ENCODE measurements at regions not wholly inside any gene's neighbourhood (a gene's known extent, or its start where the extent isn't known, plus 50 kb on each side); places are given as distances from the start of the nearest gene placed in this dataset.

DNA sequence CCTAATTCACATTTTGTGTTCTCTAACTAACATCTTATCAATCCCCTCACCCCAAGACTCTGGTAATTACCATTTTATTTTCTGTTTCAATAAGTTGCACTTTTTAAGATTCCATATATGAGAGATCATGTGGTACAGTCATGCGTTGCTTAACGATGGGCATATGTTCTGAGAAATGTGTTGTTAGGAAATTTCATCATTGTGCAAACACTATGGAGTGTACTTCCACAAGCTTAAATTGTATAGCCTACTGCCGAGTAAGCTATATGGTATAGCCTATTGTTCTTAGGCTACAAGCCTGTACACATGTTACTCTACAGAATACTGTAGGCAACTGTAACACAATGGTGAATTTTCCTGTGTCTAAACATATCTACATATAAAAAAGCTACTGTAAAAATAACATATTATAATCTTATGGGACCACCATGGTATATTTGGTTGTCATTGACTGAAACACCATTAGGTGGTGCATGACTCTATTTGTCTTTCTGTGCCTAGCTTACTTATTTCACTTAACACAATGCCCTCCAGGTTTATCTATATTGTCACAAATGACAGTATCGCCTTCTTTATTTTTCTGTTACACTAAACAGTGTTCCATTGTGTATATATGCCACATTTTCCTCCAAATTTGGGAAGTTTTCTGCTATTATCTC lies 473.4 kb upstream of the LMO3 start:
- Mint-ChIP-seq H3K4me1 (ENCODE audit: insufficient read depth, unreplicated experiment) (no peaks in the 10 kb centered on the region), H3K4me3 (ENCODE audit: unreplicated experiment) (no peak overlapping the region), H3K9me3 (ENCODE audit: unreplicated experiment) (no peaks in the 10 kb centered on the region), H3K27me3 (ENCODE audit: insufficient read depth, unreplicated experiment) (peaks cover 14% of the 10 kb centered on the region), H3K27ac (ENCODE audit: low read depth, unreplicated experiment) (no peak overlapping the region), H3K36me3 (ENCODE audit: insufficient read depth, unreplicated experiment) (no peaks in the 10 kb centered on the region)
- BruUV-seq (replicated peaks) = no TSS peak
- TF ChIP-seq, protein P1, sequence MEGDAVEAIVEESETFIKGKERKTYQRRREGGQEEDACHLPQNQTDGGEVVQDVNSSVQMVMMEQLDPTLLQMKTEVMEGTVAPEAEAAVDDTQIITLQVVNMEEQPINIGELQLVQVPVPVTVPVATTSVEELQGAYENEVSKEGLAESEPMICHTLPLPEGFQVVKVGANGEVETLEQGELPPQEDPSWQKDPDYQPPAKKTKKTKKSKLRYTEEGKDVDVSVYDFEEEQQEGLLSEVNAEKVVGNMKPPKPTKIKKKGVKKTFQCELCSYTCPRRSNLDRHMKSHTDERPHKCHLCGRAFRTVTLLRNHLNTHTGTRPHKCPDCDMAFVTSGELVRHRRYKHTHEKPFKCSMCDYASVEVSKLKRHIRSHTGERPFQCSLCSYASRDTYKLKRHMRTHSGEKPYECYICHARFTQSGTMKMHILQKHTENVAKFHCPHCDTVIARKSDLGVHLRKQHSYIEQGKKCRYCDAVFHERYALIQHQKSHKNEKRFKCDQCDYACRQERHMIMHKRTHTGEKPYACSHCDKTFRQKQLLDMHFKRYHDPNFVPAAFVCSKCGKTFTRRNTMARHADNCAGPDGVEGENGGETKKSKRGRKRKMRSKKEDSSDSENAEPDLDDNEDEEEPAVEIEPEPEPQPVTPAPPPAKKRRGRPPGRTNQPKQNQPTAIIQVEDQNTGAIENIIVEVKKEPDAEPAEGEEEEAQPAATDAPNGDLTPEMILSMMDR (IDR thresholded peaks at IDR 0.05; ENCODE audit: unreplicated experiment) = no peak
- intact Hi-C loops (cut with micrococcal nuclease) = no loop called here
- no peak for DNase-seq (ENCODE audit: unreplicated experiment)
- ChIA-PET CTCF (interaction anchor here (0.6 to 1.1 kb wide), 2 partner anchors 27 to 31 kb away, joined by 3 read pairs; no protein-coding TSS in a partner anchor), POLR2A (no interaction called here)

DNA sequence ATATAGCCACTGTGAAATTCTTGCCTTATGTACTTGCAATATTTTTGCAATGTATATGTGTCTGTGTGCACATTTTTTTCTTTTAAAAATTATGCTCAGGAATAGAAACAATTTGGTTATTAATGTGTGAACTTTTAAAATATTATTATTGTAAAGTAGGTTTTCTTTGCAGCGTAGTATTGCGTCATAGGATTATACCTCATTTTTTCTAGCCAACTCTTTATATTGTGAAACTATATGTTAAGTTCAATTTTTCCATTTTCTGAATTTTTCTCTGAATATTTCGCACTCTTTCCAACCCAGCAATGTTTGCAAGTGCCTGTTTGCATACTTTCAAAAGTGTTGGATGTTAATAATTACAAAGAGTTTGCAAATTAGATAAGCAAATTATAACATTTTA lies 471.6 kb upstream of the LMO3 start:
- BruUV-seq (replicated peaks) = no TSS peak
- no peak for DNase-seq (ENCODE audit: unreplicated experiment)
- no peaks in the 10 kb centered on the region for H3K36me3 Mint-ChIP-seq (ENCODE audit: insufficient read depth, unreplicated experiment)
- intact Hi-C loops (cut with micrococcal nuclease) = no loop called here
- H3K4me3 Mint-ChIP-seq (ENCODE audit: unreplicated experiment) = no peak overlapping the region
- H3K4me1 Mint-ChIP-seq (ENCODE audit: insufficient read depth, unreplicated experiment) = no peaks in the 10 kb centered on the region
- ChIA-PET POLR2A (no interaction called here), CTCF (no interaction called here)
- H3K9me3 Mint-ChIP-seq (ENCODE audit: unreplicated experiment) = no peaks in the 10 kb centered on the region
- TF ChIP-seq, protein P1 (IDR thresholded peaks at IDR 0.05; ENCODE audit: unreplicated experiment) = no peak
- no peak overlapping the region for H3K27ac Mint-ChIP-seq (ENCODE audit: low read depth, unreplicated experiment)
- peaks cover 14% of the 10 kb centered on the region for H3K27me3 Mint-ChIP-seq (ENCODE audit: insufficient read depth, unreplicated experiment)

DNA sequence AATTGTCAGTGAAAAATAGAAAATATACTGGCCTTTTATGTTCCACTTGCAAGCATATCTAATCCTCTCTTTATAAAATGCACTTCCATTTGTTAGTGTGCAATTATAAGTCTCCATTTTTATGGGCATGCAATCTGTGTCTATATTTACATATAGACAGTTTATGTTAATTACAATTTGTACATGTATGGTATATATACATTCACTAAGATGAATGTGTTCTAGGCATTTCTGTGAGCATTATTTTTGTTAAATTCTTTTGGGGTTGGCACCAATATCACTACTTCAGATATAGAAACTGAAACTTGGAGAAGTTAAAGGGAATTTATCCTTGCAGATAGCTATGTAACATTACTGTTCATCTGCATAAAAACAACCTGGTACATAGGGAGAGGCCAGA lies 470.8 kb upstream of the LMO3 start:
- no peak for DNase-seq (ENCODE audit: unreplicated experiment)
- H3K27me3 Mint-ChIP-seq (ENCODE audit: insufficient read depth, unreplicated experiment) = peaks cover 14% of the 10 kb centered on the region
- no peaks in the 10 kb centered on the region for H3K4me1 Mint-ChIP-seq (ENCODE audit: insufficient read depth, unreplicated experiment)
- ChIA-PET CTCF (no interaction called here), POLR2A (no interaction called here)
- H3K9me3 Mint-ChIP-seq (ENCODE audit: unreplicated experiment) = no peaks in the 10 kb centered on the region
- H3K27ac Mint-ChIP-seq (ENCODE audit: low read depth, unreplicated experiment) = no peak overlapping the region
- intact Hi-C loops (cut with micrococcal nuclease) = no loop called here
- TF ChIP-seq, protein P1 (IDR thresholded peaks at IDR 0.05; ENCODE audit: unreplicated experiment) = no peak
- no TSS peak for BruUV-seq (replicated peaks)
- no peaks in the 10 kb centered on the region for H3K36me3 Mint-ChIP-seq (ENCODE audit: insufficient read depth, unreplicated experiment)
- H3K4me3 Mint-ChIP-seq (ENCODE audit: unreplicated experiment) = no peak overlapping the region

DNA sequence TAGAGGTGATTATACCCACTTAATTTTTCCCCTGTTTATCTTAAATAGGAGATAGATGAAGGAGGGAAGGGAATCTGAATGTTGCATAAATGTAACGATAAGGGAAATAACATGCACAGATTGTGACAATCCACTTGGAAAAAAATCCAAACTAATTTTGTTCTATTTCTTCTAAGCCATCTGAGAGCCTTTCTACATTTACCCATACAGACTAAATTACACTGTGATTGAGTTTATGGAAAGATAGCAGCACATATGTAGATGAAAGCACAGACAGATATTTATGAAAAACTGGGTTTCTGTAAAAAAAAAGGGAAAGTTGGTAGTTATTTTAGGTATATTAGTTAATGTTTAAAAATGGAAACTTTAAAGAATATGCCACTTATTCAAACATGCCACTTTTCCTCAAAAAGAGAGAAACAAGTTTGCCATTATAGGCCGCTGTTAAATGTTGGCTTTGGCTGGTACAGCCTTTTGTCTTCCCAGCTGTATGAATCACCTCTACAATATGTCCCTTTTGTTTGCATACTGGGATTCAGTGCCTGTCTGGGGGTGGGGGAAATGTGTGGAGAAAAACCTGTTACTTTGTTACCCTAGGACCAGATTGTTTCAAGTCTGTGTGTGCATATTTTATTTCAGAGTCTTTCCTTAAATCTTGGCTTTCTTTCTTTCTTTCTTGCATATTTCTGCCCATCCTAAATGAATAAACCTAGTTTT lies 470.2 kb upstream of the LMO3 start:
- H3K36me3 Mint-ChIP-seq (ENCODE audit: insufficient read depth, unreplicated experiment) = no peaks in the 10 kb centered on the region
- BruUV-seq (replicated peaks) = no TSS peak
- TF ChIP-seq, protein P1 (IDR thresholded peaks at IDR 0.05; ENCODE audit: unreplicated experiment) = no peak
- intact Hi-C loops (cut with micrococcal nuclease) = no loop called here
- H3K9me3 Mint-ChIP-seq (ENCODE audit: unreplicated experiment) = no peaks in the 10 kb centered on the region
- H3K27me3 Mint-ChIP-seq (ENCODE audit: insufficient read depth, unreplicated experiment) = peaks cover 14% of the 10 kb centered on the region
- H3K27ac Mint-ChIP-seq (ENCODE audit: low read depth, unreplicated experiment) = no peak overlapping the region
- no peaks in the 10 kb centered on the region for H3K4me1 Mint-ChIP-seq (ENCODE audit: insufficient read depth, unreplicated experiment)
- ChIA-PET POLR2A (no interaction called here), CTCF (no interaction called here)
- no peak overlapping the region for H3K4me3 Mint-ChIP-seq (ENCODE audit: unreplicated experiment)
- DNase-seq (ENCODE audit: unreplicated experiment) = no peak
